Astrocyte (in vitro differentiated cells and primary cell): ENCODE measurements at regions not wholly inside any gene's neighbourhood (a gene's known extent, or its start where the extent isn't known, plus 50 kb on each side); places are given as distances from the start of the nearest gene placed in this dataset.

ENCODE experiments used
- DNase-seq: peaks from one replicate; pipeline ENCODE4 v3.0.0-alpha.2; 2010; ENCODE audit warnings: low read depth
- FAIRE-seq: peaks from 2 replicates; lab custom pipeline; 2011; peaks lifted over from hg19 to GRCh38; lab: Jason Lieb, UNC
- H2AFZ ChIP-seq: 2 replicates; pipeline ENCODE4 v1.6.0; 2012; ENCODE audit warnings: low read depth, low read length, inconsistent platforms
- H3K27ac ChIP-seq: 2 replicates; pipeline ENCODE4 v1.5.1; 2011; ENCODE audit warnings: low read depth, low read length, inconsistent platforms
- H3K27me3 ChIP-seq: 2 replicates; pipeline ENCODE4 v1.6.0; 2011; ENCODE audit warnings: low read length, inconsistent platforms; ENCODE audit not compliant: insufficient read depth
- H3K36me3 ChIP-seq: 2 replicates; pipeline ENCODE4 v1.5.1; 2011; ENCODE audit warnings: low read length, inconsistent platforms; ENCODE audit not compliant: insufficient read depth
- H3K4me1 ChIP-seq: 2 replicates; pipeline ENCODE4 v1.5.1; 2011; ENCODE audit warnings: low read length, inconsistent platforms; ENCODE audit not compliant: insufficient read depth
- H3K4me2 ChIP-seq: 2 replicates; pipeline ENCODE4 v1.6.0; 2012; ENCODE audit warnings: low read length, inconsistent platforms
- H3K4me3 ChIP-seq: 2 replicates; pipeline ENCODE4 v1.5.1; 2011; ENCODE audit warnings: low read depth, mild to moderate bottlenecking, low read length, inconsistent platforms; ENCODE audit not compliant: insufficient read depth
- H3K79me2 ChIP-seq: 2 replicates; pipeline ENCODE4 v1.6.0; 2012; ENCODE audit warnings: mild to moderate bottlenecking, low read length, inconsistent platforms; ENCODE audit not compliant: insufficient read depth
- H3K9ac ChIP-seq: 2 replicates; pipeline ENCODE4 v1.6.0; 2012; ENCODE audit warnings: mild to moderate bottlenecking, low read length, inconsistent platforms
- H3K9me3 ChIP-seq: 2 replicates; pipeline ENCODE4 v1.5.1; 2012; ENCODE audit warnings: low read depth, mild to moderate bottlenecking, low read length, inconsistent platforms; ENCODE audit not compliant: insufficient read depth
- H4K20me1 ChIP-seq: 2 replicates; pipeline ENCODE4 v1.6.0; 2012; ENCODE audit warnings: low read length, inconsistent platforms; ENCODE audit not compliant: insufficient read depth
- H3K27ac Mint-ChIP-seq: one replicate; pipeline ENCODE4 v1.8.0; 2021; ENCODE audit warnings: mild to moderate bottlenecking, mixed read lengths; ENCODE audit not compliant: unreplicated experiment
- H3K27me3 Mint-ChIP-seq: one replicate; pipeline ENCODE4 v1.8.0; 2021; ENCODE audit warnings: low read depth, mixed read lengths; ENCODE audit not compliant: unreplicated experiment
- H3K36me3 Mint-ChIP-seq: one replicate; pipeline ENCODE4 v1.8.0; 2021; ENCODE audit warnings: low read depth, mixed read lengths; ENCODE audit not compliant: unreplicated experiment
- H3K4me1 Mint-ChIP-seq: one replicate; pipeline ENCODE4 v1.8.0; 2021; ENCODE audit warnings: low read depth, mixed read lengths; ENCODE audit not compliant: unreplicated experiment
- H3K4me3 Mint-ChIP-seq: one replicate; pipeline ENCODE4 v1.8.0; 2021; ENCODE audit warnings: mild to moderate bottlenecking, moderate library complexity, mixed read lengths; ENCODE audit not compliant: unreplicated experiment
- H3K9me3 Mint-ChIP-seq: one replicate; pipeline ENCODE4 v1.8.0; 2021; ENCODE audit warnings: mild to moderate bottlenecking, mixed read lengths; ENCODE audit not compliant: unreplicated experiment
- CTCF ChIP-seq: IDR thresholded peaks from 2 replicates; pipeline ENCODE4 v1.5.1; 2011; ENCODE audit warnings: low read depth, mild to moderate bottlenecking, inconsistent platforms, low read length, moderate library complexity; ENCODE audit not compliant: insufficient read depth
- EZH2 ChIP-seq: IDR thresholded peaks from 2 replicates; pipeline ENCODE4 v1.6.1; 2012; ENCODE audit warnings: mild to moderate bottlenecking, low read length, inconsistent platforms; ENCODE audit not compliant: insufficient read depth

DNA sequence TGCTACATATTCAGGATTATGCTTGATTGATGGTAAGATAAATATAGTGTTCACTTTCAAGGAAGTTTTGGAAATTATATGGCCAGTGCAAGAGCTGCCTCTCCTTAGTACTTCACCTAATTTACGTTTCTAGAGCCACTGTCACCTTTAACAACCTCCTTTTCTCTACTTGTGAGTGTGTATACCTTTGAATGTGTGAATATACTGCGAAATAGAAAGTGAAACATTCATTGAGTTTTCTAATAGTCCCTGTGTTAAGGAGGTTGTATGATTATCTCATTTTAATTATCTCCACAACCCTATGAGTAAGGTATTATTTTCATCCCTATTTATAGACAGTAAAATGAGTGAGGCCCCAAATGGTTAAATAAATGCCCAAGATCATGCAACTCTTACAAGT lies 1050.5 kb downstream of the XPNPEP1 start:
- H3K4me2 ChIP-seq = no peak overlapping the region
- H3K27ac ChIP-seq = no peak overlapping the region
- no peaks in the 10 kb centered on the region for H4K20me1 ChIP-seq
- H3K27me3 ChIP-seq = no peaks in the 10 kb centered on the region
- FAIRE-seq (peak; percentile 43), DNase-seq (no peak)
- no peak overlapping the region for H3K9ac ChIP-seq
- Mint-ChIP-seq H3K27me3 (peaks cover 3% of the 10 kb centered on the region), H3K36me3 (no peaks in the 10 kb centered on the region), H3K4me3 (no peak overlapping the region), H3K27ac (no peak overlapping the region), H3K9me3 (no peaks in the 10 kb centered on the region), H3K4me1 (peaks cover 13% of the 10 kb centered on the region)
- H3K9me3 ChIP-seq = no peaks in the 10 kb centered on the region
- H3K4me3 ChIP-seq = no peak overlapping the region
- H3K36me3 ChIP-seq = no peaks in the 10 kb centered on the region
- no peaks in the 10 kb centered on the region for H3K4me1 ChIP-seq
- H2AFZ ChIP-seq = no peak overlapping the region
- TF ChIP-seq EZH2 (no peak), CTCF (no peak)
- H3K79me2 ChIP-seq = no peaks in the 10 kb centered on the region

GRCh38 chr10:108868881-108869280 lies 1054.4 kb downstream of the XPNPEP1 start:
- FAIRE-seq = no peak
- Histone ChIP-seq H3K27me3 (no peaks in the 10 kb centered on the region), H3K79me2 (no peaks in the 10 kb centered on the region), H3K27ac (no peak overlapping the region), H4K20me1 (no peaks in the 10 kb centered on the region), H3K4me1 (no peaks in the 10 kb centered on the region), H3K36me3 (no peaks in the 10 kb centered on the region), H3K9ac (no peak overlapping the region), H2AFZ (no peak overlapping the region), H3K9me3 (no peaks in the 10 kb centered on the region), H3K4me2 (no peak overlapping the region), H3K4me3 (no peak overlapping the region)
- Mint-ChIP-seq H3K27ac (no peak overlapping the region), H3K27me3 (peaks cover 3% of the 10 kb centered on the region), H3K36me3 (no peaks in the 10 kb centered on the region), H3K4me1 (peaks cover 2% of the 10 kb centered on the region), H3K9me3 (no peaks in the 10 kb centered on the region), H3K4me3 (no peak overlapping the region)
- no peak for TF ChIP-seq CTCF
- TF ChIP-seq EZH2 = no peak
- no peak for DNase-seq

- DNase-seq (peak; percentile 67), FAIRE-seq (no peak)
- TF ChIP-seq CTCF = no peak
- no peak for TF ChIP-seq EZH2
- H3K9me3 ChIP-seq = no peaks in the 10 kb centered on the region
- H3K27ac Mint-ChIP-seq = peak overlapping the region; percentile 75
- H3K27ac ChIP-seq = peak overlapping the region; percentile 63
- no peaks in the 10 kb centered on the region for H3K79me2 ChIP-seq
- H3K4me2 ChIP-seq = peak overlapping the region; percentile 35
- peak overlapping the region; percentile 23 for H3K9ac ChIP-seq
- H3K4me1 ChIP-seq = peaks cover 5% of the 10 kb centered on the region
- no peak overlapping the region for H3K4me3 Mint-ChIP-seq
- no peaks in the 10 kb centered on the region for H3K27me3 ChIP-seq
- no peaks in the 10 kb centered on the region for H3K36me3 Mint-ChIP-seq
- no peaks in the 10 kb centered on the region for H4K20me1 ChIP-seq
- H3K9me3 Mint-ChIP-seq = peaks cover 2% of the 10 kb centered on the region
- peaks cover 14% of the 10 kb centered on the region for H3K4me1 Mint-ChIP-seq
- H3K4me3 ChIP-seq = no peak overlapping the region
- H2AFZ ChIP-seq = no peak overlapping the region
- H3K36me3 ChIP-seq = no peaks in the 10 kb centered on the region
- H3K27me3 Mint-ChIP-seq = no peaks in the 10 kb centered on the region
Observed at GRCh38 chr10:108862676-108863350, 1060.5 kb downstream of the XPNPEP1 start.
